Panc1 (cell line): ENCODE measurements at regions not wholly inside any gene's neighbourhood (a gene's known extent, or its start where the extent isn't known, plus 50 kb on each side); places are given as distances from the start of the nearest gene placed in this dataset.

Experiments used
- CTCF ChIP-seq: fragments of 450-650 bp; IDR thresholded peaks from 2 replicates; pipeline ENCODE4 v1.5.1; 2017; ENCODE audit warnings: mild to moderate bottlenecking
- TCF7L2 ChIP-seq: IDR thresholded peaks from 2 replicates; pipeline ENCODE4 v1.6.1; 2011; ENCODE audit warnings: mild to moderate bottlenecking, low read depth, low read length, inconsistent platforms

- TF ChIP-seq CTCF (no peak), TCF7L2 (no peak)
Measured at GRCh38 chr2:221308507-221309066, 263.5 kb downstream of the EPHA4 start.
